ENCODE measurements at regions not wholly inside any gene's neighbourhood (a gene's known extent, or its start where the extent isn't known, plus 50 kb on each side); places are given as distances from the start of the nearest gene placed in this dataset.

DNA sequence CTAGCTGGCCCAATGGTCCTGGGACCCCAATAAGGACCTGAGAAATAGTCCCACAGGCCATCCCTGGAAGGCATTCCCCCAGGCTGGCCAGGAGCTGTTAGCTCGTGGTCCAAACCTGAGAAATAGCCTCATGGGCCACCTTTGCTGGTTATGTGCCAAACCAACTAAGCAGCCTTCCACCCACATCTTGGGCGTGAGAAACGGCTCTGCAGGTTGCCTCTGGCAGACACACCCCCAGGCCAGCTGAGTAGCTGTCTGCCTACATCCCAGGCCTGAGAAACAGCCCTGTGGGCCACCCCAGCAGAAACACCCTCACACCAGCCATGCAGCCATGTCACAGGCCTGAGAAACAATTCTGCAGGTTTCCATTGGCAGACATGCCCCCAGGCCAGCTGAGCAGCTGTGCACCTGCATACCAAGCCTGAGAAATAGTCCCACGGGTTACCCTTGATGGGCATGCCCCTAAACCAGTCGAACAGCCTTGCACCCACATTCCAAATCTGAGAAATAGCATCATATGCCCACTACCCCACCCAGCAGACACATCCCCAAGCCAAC is 567.8 kb upstream of the ID4 start:
- Mint-ChIP-seq H3K9me3 (peaks cover 21% of the 10 kb centered on the region), H3K27me3 (ENCODE audit: low read depth) (no peaks in the 10 kb centered on the region), H3K4me1 (peaks cover 7% of the 10 kb centered on the region), H3K36me3 (peaks cover 3% of the 10 kb centered on the region), H3K4me3 (no peak overlapping the region), H3K27ac (no peak overlapping the region)
- no peak for DNase-seq (ENCODE audit: low spot score in 2 of 2, unreplicated experiment in 2 of 2)
- TF ChIP-seq CTCF (IDR thresholded peaks at IDR 0.05; ENCODE audit: unreplicated experiment): no peak

- peaks cover 7% of the 10 kb centered on the region for H3K4me1 Mint-ChIP-seq
- TF ChIP-seq CTCF (IDR thresholded peaks at IDR 0.05; ENCODE audit: unreplicated experiment): no peak
- H3K27ac Mint-ChIP-seq: no peak overlapping the region
- H3K4me3 Mint-ChIP-seq: no peak overlapping the region
- peaks cover 3% of the 10 kb centered on the region for H3K36me3 Mint-ChIP-seq
- DNase-seq (ENCODE audit: low spot score in 2 of 2, unreplicated experiment in 2 of 2): no peak
- no peaks in the 10 kb centered on the region for H3K27me3 Mint-ChIP-seq (ENCODE audit: low read depth)
- peaks cover 27% of the 10 kb centered on the region for H3K9me3 Mint-ChIP-seq
Measured at GRCh38 chr6:19270616-19271015, 566.6 kb upstream of the ID4 start.

GRCh38 chr6:19279273-19279684 is 557.9 kb upstream of the ID4 start:
- Mint-ChIP-seq H3K36me3 (no peaks in the 10 kb centered on the region), H3K9me3 (peaks cover 32% of the 10 kb centered on the region), H3K4me3 (no peak overlapping the region), H3K27me3 (ENCODE audit: low read depth) (no peaks in the 10 kb centered on the region), H3K27ac (no peak overlapping the region), H3K4me1 (no peaks in the 10 kb centered on the region)
- no peak for TF ChIP-seq CTCF (IDR thresholded peaks at IDR 0.05; ENCODE audit: unreplicated experiment)
- DNase-seq (ENCODE audit: low spot score in 2 of 2, unreplicated experiment in 2 of 2): no peak

GRCh38 chr6:19287928-19288327 is 549.2 kb upstream of the ID4 start:
- Mint-ChIP-seq H3K9me3 (no peaks in the 10 kb centered on the region), H3K27me3 (ENCODE audit: low read depth) (no peaks in the 10 kb centered on the region), H3K27ac (no peak overlapping the region), H3K4me1 (no peaks in the 10 kb centered on the region), H3K4me3 (no peak overlapping the region), H3K36me3 (no peaks in the 10 kb centered on the region)
- TF ChIP-seq CTCF (IDR thresholded peaks at IDR 0.05; ENCODE audit: unreplicated experiment): no peak
- DNase-seq (ENCODE audit: low spot score in 2 of 2, unreplicated experiment in 2 of 2): no peak

DNA sequence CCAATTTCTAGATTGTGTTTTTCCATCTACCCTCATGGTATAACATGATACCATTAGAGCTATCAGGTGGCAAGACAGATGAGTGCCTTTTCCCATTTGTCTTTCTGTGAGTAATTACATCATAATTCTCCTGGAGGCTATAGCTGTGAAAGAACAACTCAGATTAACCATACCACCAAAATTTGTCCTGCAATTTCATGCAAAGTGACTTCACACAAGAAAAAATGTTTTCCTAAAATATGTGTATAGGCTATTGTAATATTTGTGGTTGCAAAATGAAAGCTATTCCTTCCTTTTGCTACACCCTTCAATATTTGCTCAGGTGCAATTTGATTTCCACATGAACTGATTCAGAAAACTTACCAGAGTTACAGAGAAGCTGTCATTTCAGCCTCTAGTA is 547.7 kb upstream of the ID4 start:
- Mint-ChIP-seq H3K4me1 (no peaks in the 10 kb centered on the region), H3K27ac (no peak overlapping the region), H3K36me3 (no peaks in the 10 kb centered on the region), H3K9me3 (no peaks in the 10 kb centered on the region), H3K4me3 (no peak overlapping the region), H3K27me3 (ENCODE audit: low read depth) (no peaks in the 10 kb centered on the region)
- TF ChIP-seq CTCF (IDR thresholded peaks at IDR 0.05; ENCODE audit: unreplicated experiment): no peak
- DNase-seq (ENCODE audit: low spot score in 2 of 2, unreplicated experiment in 2 of 2): no peak

DNA sequence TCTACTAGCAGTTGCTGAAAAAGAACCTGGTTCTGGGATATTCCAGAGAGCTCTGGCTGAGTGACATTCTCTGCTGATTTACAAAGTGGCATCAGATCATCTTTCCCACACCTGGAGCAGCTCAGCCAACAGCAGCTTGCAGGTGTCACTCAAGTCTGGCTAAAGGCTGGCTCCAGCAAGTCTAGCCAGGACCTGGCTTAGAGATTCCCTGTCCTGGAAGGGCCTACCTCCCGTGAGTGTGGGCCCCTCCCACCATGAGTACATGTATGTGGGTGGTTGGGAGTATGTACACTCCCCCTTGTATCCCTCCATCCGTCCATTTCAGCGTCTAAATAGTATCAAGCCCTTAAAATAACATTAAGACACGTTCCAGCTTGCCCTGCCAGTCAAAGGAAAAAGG is 539.3 kb upstream of the ID4 start:
- no peak overlapping the region for H3K4me3 Mint-ChIP-seq

More for the DNA sequence above, 539.3 kb upstream of the ID4 start:
- Mint-ChIP-seq H3K36me3 (no peaks in the 10 kb centered on the region), H3K9me3 (peaks cover 4% of the 10 kb centered on the region), H3K27ac (no peak overlapping the region), H3K4me1 (peaks cover 19% of the 10 kb centered on the region), H3K27me3 (ENCODE audit: low read depth) (no peaks in the 10 kb centered on the region)
- no peak for TF ChIP-seq CTCF (IDR thresholded peaks at IDR 0.05; ENCODE audit: unreplicated experiment)
- DNase-seq (ENCODE audit: low spot score in 2 of 2, unreplicated experiment in 2 of 2): no peak
